ENCODE measurements at regions not wholly inside any gene's neighbourhood (a gene's known extent, or its start where the extent isn't known, plus 50 kb on each side); places are given as distances from the start of the nearest gene placed in this dataset.
"Not testable (repeated sequence)": the region's sequence is repeated elsewhere in the genome, so short reads cannot be mapped to it uniquely, and the experiment has no call there.

DNA sequence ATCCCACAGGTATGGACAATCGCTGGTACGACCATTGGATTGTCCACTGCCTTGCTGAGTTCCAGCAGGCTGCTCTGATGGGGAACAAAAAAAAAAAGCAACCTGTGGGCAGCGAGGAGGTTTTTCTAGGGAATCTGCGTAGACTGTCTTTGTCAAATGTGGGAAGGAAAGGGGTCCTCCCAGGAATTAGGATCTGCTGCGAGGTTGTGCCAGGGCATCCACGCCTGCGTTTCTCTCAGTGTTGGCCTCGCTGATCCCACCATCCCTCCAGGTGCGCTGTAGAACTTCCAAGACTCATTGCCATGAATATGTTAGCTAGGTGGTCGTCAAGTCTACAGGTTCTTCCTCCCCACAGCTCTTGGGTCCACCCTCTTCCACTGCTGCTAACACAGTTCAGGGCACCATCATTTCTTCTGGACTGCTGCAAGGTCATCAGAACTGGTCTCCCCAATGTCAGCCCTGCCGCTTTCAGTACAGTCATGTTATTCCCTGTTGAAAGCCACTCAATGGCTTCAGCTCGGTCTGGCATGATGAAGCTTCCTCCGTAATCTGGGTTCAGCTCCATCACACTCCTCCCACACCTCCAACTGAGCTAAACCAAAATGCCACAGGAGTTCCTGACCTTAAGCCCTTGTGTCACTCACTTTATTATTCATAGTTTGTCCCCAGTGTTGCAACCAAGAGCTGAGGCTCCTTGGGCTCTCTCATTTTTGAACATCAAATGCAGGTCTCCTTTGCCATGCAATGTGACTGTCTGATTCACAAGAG, 79.5 kb upstream of the DMRT1 start:
- no peak for DNase-seq (ENCODE audit: low spot score)

DNA sequence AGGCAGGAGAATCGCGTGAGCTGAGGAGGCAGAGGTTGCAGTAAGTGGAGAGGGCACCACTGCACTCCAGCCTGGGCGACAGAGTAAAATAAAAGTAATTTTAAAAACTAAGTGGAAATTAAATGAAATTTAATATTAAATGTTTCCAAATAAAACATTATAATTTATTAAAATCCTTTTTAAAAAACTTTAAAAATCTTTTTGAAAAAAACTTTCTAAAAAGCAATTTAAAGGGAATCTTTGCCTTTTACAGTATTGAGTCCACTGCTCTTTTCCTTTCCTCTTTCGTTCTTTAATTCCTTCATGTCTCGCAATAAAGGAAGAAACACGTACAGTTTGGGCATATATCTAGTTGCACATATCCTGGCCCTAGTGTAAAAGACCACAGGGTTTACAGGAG, 77.8 kb upstream of the DMRT1 start:
- no peak for DNase-seq (ENCODE audit: low spot score)

DNA sequence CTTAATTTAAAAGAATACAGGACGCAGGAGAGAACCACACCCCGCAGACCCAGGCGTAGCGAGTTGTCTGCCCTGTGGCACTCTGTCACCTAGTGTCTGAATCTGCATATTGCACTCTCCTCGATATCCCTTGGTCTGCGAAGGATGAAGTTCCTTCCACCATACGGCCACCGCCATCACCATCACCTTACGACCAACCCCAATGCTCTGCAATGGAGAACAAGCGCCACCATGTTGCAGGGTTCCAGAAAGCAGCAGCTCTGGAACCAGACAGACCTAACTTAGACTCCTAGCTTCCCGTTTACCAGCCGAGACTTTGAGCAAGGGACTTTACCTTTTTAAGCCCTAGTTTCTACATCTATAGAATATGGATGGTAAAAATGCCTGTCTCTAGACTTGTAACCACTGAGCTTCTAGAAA, 77.4 kb upstream of the DMRT1 start:
- peak; percentile 71 for DNase-seq (ENCODE audit: low spot score)

DNA sequence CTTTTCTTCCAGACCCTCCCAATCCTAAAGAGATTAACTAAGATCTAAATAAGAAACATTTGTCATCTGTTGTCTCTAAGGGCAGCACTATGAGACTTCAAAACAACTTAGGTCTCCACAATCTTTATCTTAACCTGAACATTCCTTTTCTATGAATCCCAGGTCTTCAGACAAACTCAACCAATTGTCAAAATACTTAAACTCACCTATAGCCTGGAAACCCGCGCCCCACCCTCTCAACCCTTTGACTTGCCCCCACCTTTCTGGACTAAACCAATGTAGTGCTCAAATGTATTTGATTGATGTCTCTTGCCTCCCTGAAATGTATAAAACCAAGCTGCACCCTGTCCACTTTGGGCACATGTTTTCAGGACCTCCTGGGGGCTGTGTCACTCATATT, 76.5 kb upstream of the DMRT1 start:
- no peak for DNase-seq (ENCODE audit: low spot score)

DNA sequence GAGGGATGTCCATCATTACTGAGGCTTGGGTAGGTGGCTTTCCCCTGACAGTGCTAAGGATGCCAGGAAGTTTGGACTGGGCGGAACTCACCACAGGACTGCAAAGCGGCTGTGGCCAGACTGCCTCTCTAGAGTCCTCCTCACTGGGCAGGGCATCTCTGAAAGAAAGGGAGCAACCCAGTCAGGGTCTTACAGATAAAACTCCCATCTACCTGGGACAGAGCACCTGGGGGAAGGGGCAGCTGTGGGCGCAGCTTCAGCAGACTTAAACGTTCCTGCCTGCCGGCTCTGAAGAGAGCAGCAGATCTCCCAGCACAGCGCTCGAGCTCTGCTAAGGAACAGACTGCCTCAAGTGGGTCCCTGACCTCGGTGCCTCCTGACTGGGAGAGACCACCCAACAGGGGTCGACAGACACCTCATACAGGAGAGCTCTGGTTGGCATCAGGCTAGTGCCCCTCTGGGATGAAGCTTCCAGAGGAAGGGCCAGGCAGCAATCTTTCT, 74.4 kb upstream of the DMRT1 start:
- not testable (repeated sequence) for DNase-seq (ENCODE audit: low spot score)

DNA sequence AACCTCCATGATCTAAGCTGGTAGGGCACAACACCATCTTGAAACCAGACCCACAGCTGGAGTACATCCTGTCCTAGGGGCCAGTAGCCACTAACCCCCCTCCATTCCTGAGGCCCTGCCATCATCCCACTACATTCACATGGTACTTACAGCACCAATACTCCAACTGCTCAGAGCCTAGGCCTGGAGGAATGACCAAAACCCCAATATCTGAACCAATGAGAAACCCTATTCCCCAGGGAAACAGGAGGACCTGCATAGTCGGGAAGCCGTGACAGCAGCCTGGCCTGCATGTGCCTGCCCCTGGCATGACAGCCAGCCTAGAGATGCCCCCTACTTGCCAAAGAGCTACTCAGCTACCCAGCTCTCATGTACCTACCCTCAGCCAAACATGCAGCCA, 65.4 kb upstream of the DMRT1 start:
- no peak for DNase-seq (ENCODE audit: low spot score)

DNA sequence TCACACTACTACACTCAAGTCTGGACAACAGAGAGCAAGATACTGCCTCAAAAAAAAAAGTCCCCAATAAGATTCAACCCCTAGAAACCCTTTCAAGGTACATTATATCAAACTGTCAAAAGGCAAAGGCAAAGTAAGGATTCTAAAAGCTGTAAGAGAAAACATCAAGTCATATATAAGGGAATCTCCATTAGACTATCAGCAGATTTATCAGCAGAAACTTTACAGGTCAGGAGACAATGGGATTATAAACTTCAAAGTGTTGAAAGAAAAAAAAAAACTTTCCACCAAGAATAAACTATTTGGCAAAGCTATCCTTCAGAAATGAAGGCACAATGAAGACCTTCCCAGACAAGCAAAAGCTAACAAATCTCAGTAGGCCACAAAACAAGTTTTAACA, 63.5 kb upstream of the DMRT1 start:
- DNase-seq (ENCODE audit: low spot score) = no peak

DNA sequence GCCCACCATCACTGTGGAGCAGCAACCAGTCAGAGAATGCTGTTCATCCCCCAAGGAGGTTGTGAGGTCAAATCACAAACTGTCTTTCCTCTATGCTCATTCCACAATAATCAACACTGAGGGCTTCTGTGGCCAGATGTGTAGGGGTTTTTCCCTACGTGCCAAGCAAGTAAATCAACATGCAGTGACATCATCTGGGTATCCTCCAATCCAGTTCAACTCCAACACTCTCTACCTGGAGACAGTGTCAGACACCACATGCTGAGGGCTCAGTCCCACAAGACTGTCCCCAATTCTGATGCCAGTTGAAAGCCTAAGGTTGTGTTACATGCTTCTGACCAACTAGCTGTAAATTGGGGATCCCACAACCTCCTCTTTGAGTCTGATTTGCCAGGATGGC, 57.3 kb upstream of the DMRT1 start:
- no peak for DNase-seq (ENCODE audit: low spot score)

DNA sequence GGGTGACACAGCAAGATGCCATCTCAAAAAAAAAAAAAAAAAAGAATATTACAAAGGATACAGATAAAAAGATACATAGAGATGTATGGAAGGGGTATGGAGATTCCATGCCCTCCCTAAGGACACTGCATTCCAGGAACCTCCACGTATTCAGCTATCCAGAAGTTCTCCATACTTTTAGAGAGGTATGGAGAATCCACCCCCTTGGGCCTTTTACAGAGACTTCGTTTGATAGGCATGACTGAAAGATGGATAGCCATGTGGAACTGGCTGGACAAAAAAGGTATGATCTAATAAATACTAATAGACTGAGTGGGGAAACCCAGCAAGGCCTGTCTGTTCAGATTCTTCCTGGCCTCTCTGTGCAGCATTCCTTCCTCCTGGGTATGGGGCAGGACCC, 56.6 kb upstream of the DMRT1 start:
- no peak for DNase-seq (ENCODE audit: low spot score)

DNA sequence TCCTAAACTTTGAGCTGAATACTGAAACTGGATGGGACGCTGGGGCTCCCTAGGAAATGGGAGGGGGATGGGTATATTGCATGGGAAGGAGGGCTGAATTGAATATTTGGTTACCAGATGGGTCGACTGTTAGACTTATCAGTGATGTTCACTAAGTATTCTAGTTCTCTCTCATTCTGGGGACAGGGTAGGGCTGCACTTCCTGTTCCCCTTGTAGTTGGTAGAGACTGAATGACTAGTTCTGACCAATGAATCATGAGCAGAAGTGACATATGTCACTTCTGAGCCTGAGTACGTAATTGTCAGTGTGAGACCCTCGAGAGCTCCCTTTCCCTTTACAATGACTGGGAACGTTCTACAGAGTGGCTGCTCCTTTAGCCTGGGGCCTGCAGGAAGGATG, 55.5 kb upstream of the DMRT1 start:
- DNase-seq (ENCODE audit: low spot score) = no peak

DNA sequence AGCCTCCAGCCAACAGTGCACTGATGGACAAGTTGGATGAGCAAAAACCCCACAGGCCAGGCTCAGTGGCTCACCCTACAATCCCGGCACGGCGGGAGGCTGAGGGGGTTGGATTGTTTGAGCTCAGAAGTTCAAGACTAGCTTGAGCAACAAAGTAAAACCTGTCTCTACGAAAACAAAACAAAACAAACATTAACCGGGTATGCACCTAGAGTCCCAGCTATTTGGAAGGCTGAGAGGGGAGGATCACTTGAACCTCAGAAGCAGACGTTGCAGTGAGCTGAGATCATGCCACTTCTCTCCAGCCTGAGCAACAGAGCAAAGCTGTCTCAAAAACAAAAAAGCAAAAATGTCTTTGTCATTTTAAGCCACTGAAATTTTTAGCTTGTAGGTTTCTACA, 55.1 kb upstream of the DMRT1 start:
- no peak for DNase-seq (ENCODE audit: low spot score)

DNA sequence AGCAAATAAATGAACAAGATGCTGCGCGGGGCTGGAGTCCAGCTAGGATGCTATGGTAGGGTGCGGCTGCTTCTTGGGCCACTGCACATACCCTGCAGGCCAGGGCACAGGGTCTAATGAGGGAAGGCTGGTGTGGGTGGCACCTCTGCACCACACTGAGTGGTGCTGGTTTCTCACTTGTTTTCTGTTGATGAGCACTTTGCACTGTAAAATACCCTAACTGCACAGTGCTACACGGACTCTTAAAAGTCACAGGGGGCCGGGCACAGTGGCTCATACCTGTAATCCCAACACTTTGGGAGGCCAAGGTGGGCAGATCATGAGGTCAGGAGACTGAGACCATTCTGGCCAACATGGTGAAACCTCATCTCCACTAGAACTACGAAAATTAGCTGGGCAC, 52.7 kb upstream of the DMRT1 start:
- no peak for DNase-seq (ENCODE audit: low spot score)
